Upper lobe of right lung (tissue), 1 donor: ENCODE measurements at regions not wholly inside any gene's neighbourhood (a gene's known extent, or its start where the extent isn't known, plus 50 kb on each side); places are given as distances from the start of the nearest gene placed in this dataset. TPM values are rescaled to one million over a fixed set of nuclear protein-coding genes. Genes with fewer than 3 reads are reported as not detected.
A peak's percentile ranks its signal among the peaks of the same experiment; 100 is the strongest.

ENCODE experiments used
- ATAC-seq: fragments of 200-7000 bp; cut with Tn5 transposase; one replicate; pipeline ENCODE4 v1.9.1; 2020; ENCODE audit warnings: mild to moderate bottlenecking, moderate library complexity
- DNase-seq: peaks from one replicate; pipeline ENCODE4 v3.0.0-alpha.2; 2020
- H3K27ac ChIP-seq: fragments of 200-600 bp; one replicate; pipeline ENCODE4 v1.8.0; 2022
- H3K27me3 ChIP-seq: fragments of 200-600 bp; one replicate; pipeline ENCODE4 v1.8.0; 2022; ENCODE audit warnings: mild to moderate bottlenecking
- H3K36me3 ChIP-seq: fragments of 200-600 bp; one replicate; pipeline ENCODE4 v1.8.0; 2022
- H3K4me1 ChIP-seq: fragments of 200-600 bp; one replicate; pipeline ENCODE4 v1.8.0; 2022
- H3K4me3 ChIP-seq: fragments of 200-600 bp; one replicate; pipeline ENCODE4 v1.8.0; 2022; ENCODE audit warnings: mild to moderate bottlenecking
- H3K9me3 ChIP-seq: fragments of 200-600 bp; one replicate; pipeline ENCODE4 v1.8.0; 2022
- intact Hi-C: fragments of 100-400 bp; cut with DNase I; formaldehyde crosslinking; loops from one replicate; pipeline ENCODE4 v1.11.0; 2022
- microRNA-seq: library from miRNA; unstranded; fragments of <30 nt; microRNA quantifications from one replicate; pipeline ENCODE4 v1.2.0, GENCODE V29; 2020; ENCODE audit warnings: borderline microRNAs expressed
- TF ChIP-seq, protein P1 (sequence below): fragments of 200-600 bp; IDR thresholded peaks from one replicate; pipeline ENCODE4 v1.8.0; 2022; ENCODE audit warnings: antibody characterized with exemption
- donor health status: DM: no; HTN: yes; CAD: no; lungs with severe emphysema.

DNA sequence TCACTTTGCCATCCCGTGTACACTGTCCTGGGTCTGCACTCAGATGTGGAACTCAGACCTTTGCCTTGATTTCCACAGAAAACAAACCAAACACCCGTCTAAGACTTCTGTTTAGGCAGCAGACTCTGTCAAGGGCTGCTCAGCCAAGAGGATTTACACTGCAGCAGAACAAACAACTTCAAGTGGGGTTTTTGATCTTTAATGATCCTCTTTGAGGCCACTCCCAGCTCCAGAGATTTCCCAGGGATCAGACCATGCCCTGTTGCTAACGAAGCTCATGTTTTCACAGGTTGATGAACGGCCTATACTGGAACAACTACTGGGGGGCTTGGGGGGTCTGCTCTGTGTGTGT is 52.5 kb upstream of the LGALSL start:
- Histone ChIP-seq H3K4me3 (no peak overlapping the region), H3K4me1 (peaks cover 52% of the 10 kb centered on the region), H3K36me3 (no peaks in the 10 kb centered on the region), H3K27ac (peak overlapping the region; percentile 28), H3K9me3 (no peaks in the 10 kb centered on the region), H3K27me3 (no peaks in the 10 kb centered on the region)
- TF ChIP-seq, protein P1, sequence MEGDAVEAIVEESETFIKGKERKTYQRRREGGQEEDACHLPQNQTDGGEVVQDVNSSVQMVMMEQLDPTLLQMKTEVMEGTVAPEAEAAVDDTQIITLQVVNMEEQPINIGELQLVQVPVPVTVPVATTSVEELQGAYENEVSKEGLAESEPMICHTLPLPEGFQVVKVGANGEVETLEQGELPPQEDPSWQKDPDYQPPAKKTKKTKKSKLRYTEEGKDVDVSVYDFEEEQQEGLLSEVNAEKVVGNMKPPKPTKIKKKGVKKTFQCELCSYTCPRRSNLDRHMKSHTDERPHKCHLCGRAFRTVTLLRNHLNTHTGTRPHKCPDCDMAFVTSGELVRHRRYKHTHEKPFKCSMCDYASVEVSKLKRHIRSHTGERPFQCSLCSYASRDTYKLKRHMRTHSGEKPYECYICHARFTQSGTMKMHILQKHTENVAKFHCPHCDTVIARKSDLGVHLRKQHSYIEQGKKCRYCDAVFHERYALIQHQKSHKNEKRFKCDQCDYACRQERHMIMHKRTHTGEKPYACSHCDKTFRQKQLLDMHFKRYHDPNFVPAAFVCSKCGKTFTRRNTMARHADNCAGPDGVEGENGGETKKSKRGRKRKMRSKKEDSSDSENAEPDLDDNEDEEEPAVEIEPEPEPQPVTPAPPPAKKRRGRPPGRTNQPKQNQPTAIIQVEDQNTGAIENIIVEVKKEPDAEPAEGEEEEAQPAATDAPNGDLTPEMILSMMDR: no peak
- DNase-seq: no peak
- ATAC-seq: peak; percentile 56
- intact Hi-C loops: no loop called here

DNA sequence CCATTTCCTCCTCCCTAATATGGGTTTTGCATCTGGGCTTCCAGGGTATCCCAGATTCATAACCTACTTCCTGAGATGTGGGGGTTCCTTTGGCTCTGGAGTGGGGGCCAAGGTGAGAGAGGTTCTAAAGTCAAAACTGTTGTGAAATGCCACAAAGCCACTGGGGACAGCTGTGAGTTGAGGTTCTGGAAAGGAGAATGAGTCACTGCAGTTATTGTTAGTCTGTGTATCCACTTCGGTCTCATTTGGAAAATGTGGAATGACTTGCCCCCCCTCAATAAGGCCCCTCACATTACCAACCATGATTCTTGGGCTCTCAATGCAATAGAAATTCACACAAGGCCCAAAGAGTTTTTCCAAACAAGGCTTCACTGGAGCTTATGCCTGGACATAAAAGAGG is 51.1 kb upstream of the LGALSL start:
- Histone ChIP-seq H3K27ac (peak overlapping the region; percentile 84), H3K4me1 (peaks cover 53% of the 10 kb centered on the region), H3K36me3 (no peaks in the 10 kb centered on the region), H3K4me3 (no peak overlapping the region), H3K9me3 (no peaks in the 10 kb centered on the region), H3K27me3 (no peaks in the 10 kb centered on the region)
- intact Hi-C loops: no loop called here
- DNase-seq (no peak), ATAC-seq (no peak)
- TF ChIP-seq, protein P1: no peak

DNA sequence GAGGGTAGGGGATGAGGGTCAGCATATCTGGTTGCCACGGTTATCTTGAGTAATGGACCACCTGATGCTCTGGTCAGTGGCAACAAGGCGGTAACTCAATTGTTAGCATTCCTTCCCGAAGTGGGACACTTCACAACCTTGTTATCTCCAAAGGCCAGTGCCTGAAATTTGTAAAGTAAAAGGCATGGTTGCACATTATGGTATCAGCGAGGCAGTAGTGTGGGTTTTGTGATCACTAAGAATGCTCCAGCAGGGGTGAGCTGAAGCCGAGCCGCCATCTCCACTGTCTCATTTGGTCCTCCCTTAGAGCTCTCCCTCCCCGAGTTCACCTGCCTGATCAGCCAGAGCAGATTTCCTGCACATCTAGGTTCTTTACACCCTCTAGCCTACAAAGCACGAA is 50.5 kb upstream of the LGALSL start:
- no peak for ATAC-seq
- H3K4me1 ChIP-seq: peaks cover 53% of the 10 kb centered on the region
- no peak overlapping the region for H3K4me3 ChIP-seq
- peak overlapping the region; percentile 84 for H3K27ac ChIP-seq
- intact Hi-C loops: no loop called here
- TF ChIP-seq, protein P1: no peak
- H3K9me3 ChIP-seq: no peaks in the 10 kb centered on the region
- H3K27me3 ChIP-seq: no peaks in the 10 kb centered on the region
- H3K36me3 ChIP-seq: no peaks in the 10 kb centered on the region
- DNase-seq: no peak

DNA sequence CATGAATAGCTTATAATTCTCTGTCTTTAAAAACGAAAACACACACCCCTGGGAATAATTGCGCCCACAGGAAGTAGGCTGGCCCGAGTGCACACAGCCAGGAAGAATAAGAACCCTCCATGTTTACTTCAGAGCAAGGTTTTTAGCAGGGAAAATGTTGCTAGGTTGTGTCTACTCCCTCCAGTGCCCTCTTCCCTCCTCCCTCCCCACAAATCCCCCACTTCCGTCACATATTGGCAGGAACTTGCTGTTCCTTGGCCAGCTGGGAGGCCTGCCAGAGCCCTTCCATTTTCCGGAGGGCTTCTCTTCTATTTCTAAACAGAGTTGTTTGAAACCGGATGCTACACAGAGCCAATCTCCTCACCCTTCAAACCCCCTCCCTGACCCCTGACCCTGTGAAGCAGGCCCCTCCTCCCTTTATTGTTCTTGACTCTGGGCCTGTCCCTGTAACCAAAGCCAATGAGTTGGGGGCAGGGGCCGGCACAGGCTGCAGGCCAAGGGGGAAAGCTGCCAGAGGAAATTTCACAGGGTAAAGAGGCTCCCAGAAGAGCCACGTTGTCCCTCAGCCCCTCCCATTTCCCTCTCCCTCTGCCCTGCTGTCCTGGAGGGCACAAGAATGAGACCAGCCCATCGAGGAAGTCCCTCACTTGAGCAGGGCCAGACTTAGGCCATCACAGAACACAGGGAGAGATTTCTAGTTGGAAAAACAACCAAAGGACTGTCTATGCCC is 49.8 kb upstream of the LGALSL start:
- Histone ChIP-seq H3K9me3 (no peaks in the 10 kb centered on the region), H3K36me3 (no peaks in the 10 kb centered on the region), H3K4me1 (peaks cover 53% of the 10 kb centered on the region), H3K27me3 (no peaks in the 10 kb centered on the region), H3K4me3 (no peak overlapping the region), H3K27ac (peak overlapping the region; percentile 84)
- ATAC-seq (peak; percentile 81), DNase-seq (peak; percentile 90)
- TF ChIP-seq, protein P1: no peak
- intact Hi-C loops: no loop called here

Small RNA genes lying in the stretch of these regions (microRNA-seq; reads per million reads assigned to microRNA genes)
- gene MIR4433A: not detected
- not detected for gene MIR4433B
